Muscle layer of duodenum (tissue), 2 donors: ENCODE measurements at regions not wholly inside any gene's neighbourhood (a gene's known extent, or its start where the extent isn't known, plus 50 kb on each side); places are given as distances from the start of the nearest gene placed in this dataset.
"Not testable (repeated sequence)": the region's sequence is repeated elsewhere in the genome, so short reads cannot be mapped to it uniquely, and the experiment has no call there.

ENCODE experiments used
- H3K27ac ChIP-seq: one replicate; pipeline ENCODE4 v1.7.0; 2013; ENCODE audit warnings: mild to moderate bottlenecking, low read length
- H3K27me3 ChIP-seq: one replicate; pipeline ENCODE4 v1.7.0; 2013; ENCODE audit warnings: low read depth, mild to moderate bottlenecking, control low read depth, low read length
- H3K36me3 ChIP-seq, 2 donors: one replicate each; pipeline ENCODE4 v1.7.0; 2013; ENCODE audit warnings: low read length in 2 of 2, control low read depth in 1 of 2, mild to moderate bottlenecking in 1 of 2; ENCODE audit not compliant: insufficient read depth in 2 of 2, control insufficient read depth in 1 of 2
- H3K4me1 ChIP-seq, 2 donors: one replicate each; pipeline ENCODE4 v1.7.0; 2013; ENCODE audit warnings: low read length in 2 of 2, mild to moderate bottlenecking in 2 of 2, control low read depth in 1 of 2, moderate library complexity in 1 of 2; ENCODE audit not compliant: insufficient read depth in 2 of 2, control insufficient read depth in 1 of 2
- H3K4me3 ChIP-seq, 2 donors: one replicate each; pipeline ENCODE4 v1.7.0; 2013; ENCODE audit warnings: low read length in 2 of 2, low read depth in 1 of 2, mild to moderate bottlenecking in 1 of 2
- H3K9me3 ChIP-seq, 2 donors: one replicate each; pipeline ENCODE4 v1.7.0; 2013; ENCODE audit warnings: low read length in 2 of 2, control low read depth in 1 of 2, mild to moderate bottlenecking in 1 of 2; ENCODE audit not compliant: control insufficient read depth in 1 of 2
- donor health status: healthy.

- Histone ChIP-seq H3K27me3 (no peaks in the 10 kb centered on the region), H3K27ac (no peak overlapping the region), H3K4me3 (no peak overlapping the region), H3K9me3 (no peaks in the 10 kb centered on the region), H3K36me3 (no peaks in the 10 kb centered on the region), H3K4me1 (no peaks in the 10 kb centered on the region)
Observed at GRCh38 chr12:96085475-96085874, 50.1 kb upstream of the LTA4H start.

GRCh38 chr12:96086190-96086589 is 50.8 kb upstream of the LTA4H start:
- H3K9me3 ChIP-seq, H3K27me3 ChIP-seq: not testable (repeated sequence)

GRCh38 chr12:96091833-96092232 is 56.4 kb upstream of the LTA4H start:
- Histone ChIP-seq H3K27me3 (no peaks in the 10 kb centered on the region), H3K4me1 (no peaks in the 10 kb centered on the region), H3K27ac (no peak overlapping the region), H3K36me3 (no peaks in the 10 kb centered on the region), H3K4me3 (no peak overlapping the region), H3K9me3 (peaks cover 0 to 4% of the 10 kb centered on the region in 2 donors)

More at GRCh38 chr12:96086190-96086589, 50.8 kb upstream of the LTA4H start:
- H3K27ac ChIP-seq, H3K36me3 ChIP-seq, H3K4me1 ChIP-seq, H3K4me3 ChIP-seq: not testable (repeated sequence)

- Histone ChIP-seq H3K9me3 (peaks cover 0 to 4% of the 10 kb centered on the region in 2 donors), H3K27ac (no peak overlapping the region), H3K4me1 (no peaks in the 10 kb centered on the region), H3K36me3 (no peaks in the 10 kb centered on the region), H3K27me3 (no peaks in the 10 kb centered on the region), H3K4me3 (no peak overlapping the region)
Observed at GRCh38 chr12:96093543-96094196, 58.3 kb upstream of the LTA4H start.

GRCh38 chr12:96094201-96094600 is 58.8 kb upstream of the LTA4H start:
- Histone ChIP-seq H3K9me3 (peaks cover 0 to 4% of the 10 kb centered on the region in 2 donors), H3K36me3 (no peaks in the 10 kb centered on the region), H3K27ac (no peak overlapping the region), H3K4me1 (no peaks in the 10 kb centered on the region), H3K4me3 (no peak overlapping the region), H3K27me3 (no peaks in the 10 kb centered on the region)

- Histone ChIP-seq H3K27ac (no peak overlapping the region), H3K4me3 (no peak overlapping the region), H3K9me3 (no peaks in the 10 kb centered on the region), H3K4me1 (no peaks in the 10 kb centered on the region), H3K36me3 (no peaks in the 10 kb centered on the region), H3K27me3 (no peaks in the 10 kb centered on the region)
Observed at GRCh38 chr12:96098631-96099030, 63.2 kb upstream of the LTA4H start.

- no peaks in the 10 kb centered on the region for H3K4me1 ChIP-seq
- H3K36me3 ChIP-seq = no peaks in the 10 kb centered on the region
- H3K27me3 ChIP-seq = no peaks in the 10 kb centered on the region
- no peak overlapping the region for H3K4me3 ChIP-seq
- H3K27ac ChIP-seq = no peak overlapping the region
- H3K9me3 ChIP-seq = no peaks in the 10 kb centered on the region
Observed at GRCh38 chr12:96099421-96099820, 64.0 kb upstream of the LTA4H start.

GRCh38 chr12:96099986-96100385 is 64.6 kb upstream of the LTA4H start:
- Histone ChIP-seq H3K27ac (no peak overlapping the region), H3K9me3 (no peaks in the 10 kb centered on the region), H3K4me3 (no peak overlapping the region), H3K4me1 (no peaks in the 10 kb centered on the region), H3K36me3 (no peaks in the 10 kb centered on the region), H3K27me3 (no peaks in the 10 kb centered on the region)

- Histone ChIP-seq H3K27ac (no peak overlapping the region), H3K9me3 (no peaks in the 10 kb centered on the region), H3K4me1 (no peaks in the 10 kb centered on the region), H3K36me3 (no peaks in the 10 kb centered on the region), H3K4me3 (no peak overlapping the region), H3K27me3 (no peaks in the 10 kb centered on the region)
Observed at GRCh38 chr12:96101806-96102205, 66.4 kb upstream of the LTA4H start.

GRCh38 chr12:96103067-96103644 is 67.8 kb upstream of the LTA4H start:
- Histone ChIP-seq H3K4me3 (no peak overlapping the region), H3K36me3 (no peaks in the 10 kb centered on the region), H3K27ac (no peak overlapping the region), H3K9me3 (no peaks in the 10 kb centered on the region), H3K4me1 (no peaks in the 10 kb centered on the region), H3K27me3 (no peaks in the 10 kb centered on the region)

- Histone ChIP-seq H3K9me3 (no peaks in the 10 kb centered on the region), H3K36me3 (no peaks in the 10 kb centered on the region), H3K27ac (no peak overlapping the region), H3K4me3 (no peak overlapping the region), H3K27me3 (no peaks in the 10 kb centered on the region), H3K4me1 (no peaks in the 10 kb centered on the region)
Observed at GRCh38 chr12:96104566-96104965, 69.2 kb upstream of the LTA4H start.

GRCh38 chr12:96106137-96106536 is 70.8 kb upstream of the LTA4H start:
- H3K27ac ChIP-seq = no peak overlapping the region
- no peaks in the 10 kb centered on the region for H3K4me1 ChIP-seq
- no peak overlapping the region for H3K4me3 ChIP-seq
- no peaks in the 10 kb centered on the region for H3K27me3 ChIP-seq
- no peaks in the 10 kb centered on the region for H3K36me3 ChIP-seq
- H3K9me3 ChIP-seq = no peaks in the 10 kb centered on the region
